ENCODE measurements at regions not wholly inside any gene's neighbourhood (a gene's known extent, or its start where the extent isn't known, plus 50 kb on each side); places are given as distances from the start of the nearest gene placed in this dataset.

DNA sequence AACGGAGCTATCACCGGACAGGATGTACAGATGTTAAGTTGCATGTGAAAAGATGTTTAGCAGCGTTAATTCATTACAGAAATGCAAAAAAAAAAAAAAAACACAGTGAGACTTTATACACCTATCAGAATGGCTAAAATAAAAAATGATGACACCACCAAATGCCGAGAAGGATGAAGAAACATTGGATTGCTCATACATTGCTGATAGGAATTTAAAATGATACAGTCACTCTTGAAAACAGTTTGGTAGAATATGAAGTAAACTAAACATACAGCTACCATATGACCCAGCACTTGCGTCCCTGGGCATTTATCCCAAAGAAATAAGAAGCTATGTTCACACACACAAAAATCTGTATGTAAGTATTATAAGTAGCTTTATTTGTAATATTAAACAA lies 574.1 kb downstream of the SLC16A7 start:
- TF ChIP-seq, protein P1, sequence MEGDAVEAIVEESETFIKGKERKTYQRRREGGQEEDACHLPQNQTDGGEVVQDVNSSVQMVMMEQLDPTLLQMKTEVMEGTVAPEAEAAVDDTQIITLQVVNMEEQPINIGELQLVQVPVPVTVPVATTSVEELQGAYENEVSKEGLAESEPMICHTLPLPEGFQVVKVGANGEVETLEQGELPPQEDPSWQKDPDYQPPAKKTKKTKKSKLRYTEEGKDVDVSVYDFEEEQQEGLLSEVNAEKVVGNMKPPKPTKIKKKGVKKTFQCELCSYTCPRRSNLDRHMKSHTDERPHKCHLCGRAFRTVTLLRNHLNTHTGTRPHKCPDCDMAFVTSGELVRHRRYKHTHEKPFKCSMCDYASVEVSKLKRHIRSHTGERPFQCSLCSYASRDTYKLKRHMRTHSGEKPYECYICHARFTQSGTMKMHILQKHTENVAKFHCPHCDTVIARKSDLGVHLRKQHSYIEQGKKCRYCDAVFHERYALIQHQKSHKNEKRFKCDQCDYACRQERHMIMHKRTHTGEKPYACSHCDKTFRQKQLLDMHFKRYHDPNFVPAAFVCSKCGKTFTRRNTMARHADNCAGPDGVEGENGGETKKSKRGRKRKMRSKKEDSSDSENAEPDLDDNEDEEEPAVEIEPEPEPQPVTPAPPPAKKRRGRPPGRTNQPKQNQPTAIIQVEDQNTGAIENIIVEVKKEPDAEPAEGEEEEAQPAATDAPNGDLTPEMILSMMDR (IDR thresholded peaks at IDR 0.05) = no peak
- TF ChIP-seq ZFX (IDR thresholded peaks at IDR 0.05; ENCODE audit: borderline replicate concordance) = no peak

Measured in 22Rv1 (cell line).